HG03095 (cell line): ENCODE measurements at regions not wholly inside any gene's neighbourhood (a gene's known extent, or its start where the extent isn't known, plus 50 kb on each side); places are given as distances from the start of the nearest gene placed in this dataset.
A peak's percentile ranks its signal among the peaks of the same experiment; 100 is the strongest.
"Not testable (repeated sequence)": the region's sequence is repeated elsewhere in the genome, so short reads cannot be mapped to it uniquely, and the experiment has no call there.

ENCODE experiments used
- ATAC-seq: cut with Tn5 transposase; IDR thresholded peaks from one replicate; pipeline ENCODE4 v1.9.1; 2021; ENCODE audit warnings: moderate library complexity; ENCODE audit not compliant: unreplicated experiment

DNA sequence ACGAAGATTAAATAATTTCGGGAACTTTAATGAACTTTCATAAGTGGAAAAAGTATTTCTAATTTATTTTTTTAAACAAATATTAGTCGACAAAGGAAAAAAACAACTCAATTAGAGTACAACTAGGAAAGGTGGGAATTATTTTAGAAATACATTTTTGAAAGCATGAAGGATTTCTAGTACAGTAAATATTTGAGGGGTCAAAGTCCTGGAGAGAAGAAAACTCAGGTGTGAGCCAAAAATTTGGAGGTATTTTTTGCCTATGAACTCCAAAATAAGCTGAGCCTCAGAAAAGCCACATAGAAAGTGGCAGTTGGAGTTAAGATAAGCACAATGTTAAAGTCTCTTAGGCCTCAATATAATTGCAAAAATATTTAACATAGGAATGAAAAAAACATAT is 2017.3 kb downstream of the C4orf33 start:
- no peak for ATAC-seq

DNA sequence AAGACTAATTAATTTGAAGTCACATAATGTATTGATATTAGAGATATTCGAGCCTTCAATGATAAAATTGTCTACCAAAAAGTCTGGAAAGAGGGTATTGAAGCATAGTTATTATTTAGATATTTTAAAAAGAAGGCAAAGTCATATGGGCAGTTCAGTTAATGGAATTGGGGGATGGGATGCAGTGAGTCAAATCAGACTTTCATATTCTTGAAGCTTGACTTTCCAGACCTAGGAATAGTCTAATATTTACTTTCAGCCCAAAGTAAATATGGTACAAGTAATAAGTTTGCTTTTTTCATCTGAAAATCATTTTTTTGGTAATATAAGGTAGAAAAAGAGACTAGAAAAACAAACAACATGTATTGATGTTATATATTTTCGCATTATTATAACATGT is 2017.8 kb downstream of the C4orf33 start:
- no peak for ATAC-seq

DNA sequence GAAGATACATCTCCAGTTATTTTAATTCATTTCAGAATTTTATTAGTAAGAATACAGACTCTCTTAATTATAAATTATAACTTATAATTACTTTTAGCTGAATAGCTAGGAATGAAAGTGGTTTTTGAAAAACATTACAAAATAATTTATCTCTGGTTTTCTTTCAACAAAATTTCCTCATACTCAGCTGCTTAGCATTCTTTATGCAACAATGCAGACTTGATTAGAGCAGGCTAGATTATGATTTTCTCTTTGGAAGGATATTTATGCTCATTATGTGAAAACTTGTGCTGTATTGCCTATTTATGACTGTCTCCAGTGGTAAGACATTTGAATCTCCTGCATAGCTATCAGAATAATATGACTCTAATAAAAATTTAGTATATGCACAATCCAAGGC is 2023.7 kb downstream of the C4orf33 start:
- no peak for ATAC-seq

DNA sequence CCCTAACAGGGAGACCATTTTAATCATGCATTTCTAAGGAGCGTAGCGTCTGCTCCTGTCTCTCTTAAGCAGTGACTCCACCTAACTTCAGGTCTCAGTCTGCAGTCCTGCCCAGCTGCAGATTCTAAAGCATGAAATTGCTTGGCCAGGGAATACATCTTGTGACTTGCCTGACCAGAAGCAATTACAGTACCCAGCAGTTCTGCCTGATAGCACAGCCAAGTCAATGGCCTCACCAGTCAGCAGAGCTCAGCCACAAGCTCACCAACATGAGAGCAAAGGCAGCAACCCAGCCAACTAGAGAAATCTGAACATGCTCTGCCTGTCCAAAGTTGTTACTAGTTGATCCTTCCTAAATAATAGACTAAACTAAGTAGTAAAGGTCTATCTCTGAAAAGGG is 2011.9 kb upstream of the PCDH10 start:
- ATAC-seq, result no peak

DNA sequence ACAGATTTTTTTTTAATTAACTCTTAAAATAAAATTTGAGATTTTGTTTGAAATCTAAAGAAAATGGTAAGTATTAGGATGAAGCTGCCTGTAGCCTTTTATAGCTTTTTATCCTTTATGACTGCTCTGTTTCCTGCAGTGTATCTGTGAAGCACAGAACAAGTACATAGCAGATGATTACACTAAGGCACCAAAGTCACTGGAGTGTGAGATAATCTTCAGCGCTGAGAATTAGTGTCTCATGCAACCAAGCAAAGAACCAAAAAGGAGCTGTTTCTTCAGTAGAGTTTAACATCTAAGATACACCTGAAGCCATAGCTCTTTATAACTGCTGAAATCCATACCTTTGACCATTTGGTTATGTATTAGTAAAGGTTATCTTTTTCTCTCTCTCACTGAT is 1989.8 kb upstream of the PCDH10 start:
- no peak for ATAC-seq

DNA sequence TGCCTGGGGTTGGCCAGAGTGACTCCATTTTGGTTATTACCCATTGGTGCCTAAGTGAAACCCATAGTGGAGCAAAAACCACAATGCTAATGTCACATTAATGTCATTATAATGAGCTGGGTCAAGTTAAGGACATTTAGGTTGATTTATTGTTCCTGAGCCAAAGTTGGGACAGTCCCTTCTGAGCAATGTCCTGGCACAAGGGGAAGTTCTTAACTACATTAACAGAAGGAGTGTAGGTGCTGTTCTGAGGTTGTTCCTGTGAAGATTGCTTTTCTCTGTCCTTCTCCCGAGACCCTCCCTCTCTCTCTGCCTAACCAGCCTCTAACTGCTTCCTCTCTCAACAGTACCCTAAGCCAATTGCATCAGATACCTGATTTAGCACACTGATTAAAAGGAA is 1956.8 kb upstream of the PCDH10 start:
- ATAC-seq, result no peak

DNA sequence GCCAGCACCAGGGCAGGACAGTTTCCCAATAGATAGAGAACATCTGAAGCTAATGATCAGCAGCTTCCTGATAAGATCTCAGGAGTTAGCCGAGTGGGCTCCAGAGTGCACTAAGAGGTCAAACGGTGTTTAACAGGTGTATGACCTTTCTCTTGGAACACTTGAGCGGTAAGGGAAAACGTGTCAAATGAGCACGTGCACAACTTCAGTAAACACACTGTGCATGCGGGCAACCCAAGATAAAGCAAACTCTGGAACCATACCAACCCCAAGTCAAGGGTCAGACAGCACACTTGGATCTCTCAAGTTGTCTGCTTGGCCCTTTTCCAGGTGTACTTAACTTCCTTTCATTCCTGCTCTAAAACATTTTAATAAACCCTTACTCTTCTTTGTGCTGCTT is 1941.5 kb upstream of the PCDH10 start:
- no peak for ATAC-seq

DNA sequence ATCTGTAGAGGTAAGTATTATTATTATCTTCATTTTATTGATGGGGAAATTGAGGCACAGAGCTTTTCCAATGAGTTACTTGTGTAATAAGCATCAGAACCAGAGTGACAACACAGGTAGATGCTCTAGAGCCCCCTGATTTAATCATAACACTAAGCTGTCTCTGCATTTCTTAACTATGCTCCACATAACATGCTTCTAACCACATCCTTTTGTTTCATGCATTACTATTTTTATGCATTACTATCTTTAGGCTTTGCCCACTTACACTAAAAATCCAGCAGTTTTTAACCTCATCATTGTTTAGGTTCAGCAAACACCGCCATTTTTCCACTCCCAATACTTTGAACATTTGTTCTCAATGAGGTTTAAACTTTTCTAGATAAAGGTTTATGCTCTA is 1900.8 kb upstream of the PCDH10 start:
- ATAC-seq, result no peak

DNA sequence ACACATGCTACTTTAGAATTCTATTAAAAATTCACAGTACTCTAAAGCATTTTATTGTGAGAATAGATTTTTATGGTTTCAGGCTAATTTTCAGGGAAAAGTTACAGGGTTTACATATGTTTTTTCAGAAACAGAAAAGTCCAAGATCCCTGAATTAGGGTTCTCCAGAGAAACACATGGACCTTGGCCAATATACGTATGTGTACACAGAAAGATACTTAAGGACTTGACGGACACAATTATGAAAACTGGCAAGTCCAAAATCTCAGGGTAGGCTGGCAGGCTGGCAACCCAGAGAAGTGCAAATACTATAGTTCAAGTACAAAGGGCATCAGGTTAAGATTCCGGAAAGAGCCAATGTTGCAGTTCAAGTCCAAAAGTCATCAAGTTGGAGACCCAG is 1897.8 kb upstream of the PCDH10 start:
- ATAC-seq, result no peak

DNA sequence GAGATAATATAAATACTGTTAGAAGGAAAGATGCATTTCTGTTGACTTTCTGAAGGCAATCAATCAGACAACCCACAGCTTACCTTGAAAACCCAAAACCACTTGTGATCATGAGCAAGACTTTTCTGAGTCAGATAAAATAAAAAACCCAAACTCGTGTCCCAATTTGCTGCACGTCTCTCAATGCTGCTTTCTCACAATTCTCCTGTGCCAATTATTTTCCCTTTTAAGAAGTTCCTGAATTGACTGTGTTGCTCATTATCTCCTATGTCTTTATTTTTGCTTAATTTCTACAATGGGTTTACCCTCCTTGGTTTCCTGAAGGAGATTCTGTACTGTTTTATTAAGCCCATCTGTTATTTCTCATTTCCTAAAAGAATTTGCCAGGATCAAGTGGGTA is 1891.9 kb upstream of the PCDH10 start:
- ATAC-seq, result no peak

DNA sequence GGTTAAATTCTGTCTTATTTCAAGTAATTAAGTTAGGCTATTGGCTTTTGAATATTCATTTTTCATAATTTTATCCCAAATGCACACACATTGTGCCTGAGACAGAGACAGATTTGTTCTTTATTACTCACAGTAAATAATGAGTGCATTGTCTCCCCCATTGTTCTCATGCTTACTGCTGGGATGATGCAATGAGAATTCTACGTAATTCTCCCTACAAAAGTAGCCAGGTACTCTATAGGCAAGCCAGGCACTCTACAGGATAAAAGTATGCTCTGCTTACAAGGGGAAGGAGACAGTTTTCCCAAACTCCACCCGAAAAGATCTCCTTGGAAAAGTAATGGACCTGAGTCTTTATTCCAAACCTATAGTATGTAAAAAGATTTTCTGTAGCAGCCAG is 1890.7 kb upstream of the PCDH10 start:
- no peak for ATAC-seq

DNA sequence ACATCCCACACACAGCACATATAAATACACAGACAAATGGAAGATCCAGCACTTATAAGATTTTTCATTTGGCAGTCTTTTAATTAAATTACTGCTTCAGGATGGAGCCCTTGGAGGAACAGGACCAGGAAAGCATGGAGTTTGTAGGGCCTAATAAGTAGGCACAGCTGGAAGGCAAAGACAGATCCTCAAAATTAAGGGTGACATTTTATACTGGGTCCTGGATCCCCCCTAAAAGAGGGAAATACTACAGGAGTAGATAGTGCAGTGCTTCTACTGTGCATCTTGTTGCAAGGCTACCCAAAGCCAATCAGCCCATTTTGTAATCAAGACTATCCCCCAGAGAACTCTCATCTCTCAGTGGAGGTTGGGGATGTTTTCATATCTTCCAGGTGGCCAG is 1860.7 kb upstream of the PCDH10 start:
- ATAC-seq, result no peak

DNA sequence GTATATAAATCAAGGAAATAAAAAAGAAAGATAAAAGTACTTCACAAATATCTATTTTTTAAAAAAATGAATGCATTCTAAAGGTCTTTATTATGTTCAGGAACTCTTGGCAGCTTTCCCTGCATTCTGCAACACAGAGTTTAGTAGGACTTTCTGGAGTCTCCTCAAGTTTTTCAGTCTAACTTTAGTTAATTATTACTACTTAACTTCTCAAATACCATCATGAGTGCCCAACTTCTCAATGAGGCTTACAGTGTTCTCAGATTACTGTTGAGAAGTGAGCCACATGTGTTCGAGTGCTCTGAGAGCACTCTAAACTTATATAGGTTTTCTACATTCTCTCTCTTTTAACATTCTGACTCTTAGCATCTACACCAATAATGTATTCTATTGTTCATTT is 1852.9 kb upstream of the PCDH10 start:
- ATAC-seq, result no peak

DNA sequence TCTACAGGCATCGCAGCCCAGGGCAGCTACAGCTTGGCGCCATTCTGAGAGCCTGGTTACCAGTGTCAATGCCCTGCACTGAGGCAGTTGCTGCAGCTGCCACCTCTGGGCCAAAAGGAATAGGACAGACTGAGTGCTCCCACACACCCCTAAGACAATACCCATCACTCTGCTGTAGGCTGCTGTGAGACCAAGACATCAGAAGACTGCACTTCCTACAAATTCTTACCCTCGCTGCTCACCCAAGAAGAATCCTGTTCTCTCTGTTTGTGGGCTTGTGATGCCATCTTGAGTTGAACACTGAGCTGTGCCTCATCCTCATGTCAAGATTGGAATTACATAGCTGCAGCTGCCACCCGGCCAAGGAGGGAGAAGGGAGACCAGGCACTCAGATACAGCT is 1847.0 kb upstream of the PCDH10 start:
- ATAC-seq, result no peak

DNA sequence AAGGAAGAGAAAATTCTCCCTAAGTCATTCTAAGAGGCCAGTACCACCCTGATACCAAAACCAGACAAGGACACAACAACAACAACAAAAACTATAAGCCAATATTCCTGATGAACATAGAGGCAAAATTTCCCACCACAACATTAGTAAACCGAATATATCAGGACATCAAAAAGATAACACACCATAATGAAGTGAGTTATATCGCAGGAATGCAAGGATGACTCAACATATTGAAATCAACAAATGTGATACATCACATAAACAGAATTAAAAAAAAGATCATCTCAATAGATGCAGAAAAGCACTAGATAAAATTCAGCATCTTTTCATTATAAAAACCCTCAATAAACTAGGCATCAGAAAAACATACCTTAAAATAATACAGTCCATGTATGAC is 1844.4 kb upstream of the PCDH10 start:
- no peak for ATAC-seq

DNA sequence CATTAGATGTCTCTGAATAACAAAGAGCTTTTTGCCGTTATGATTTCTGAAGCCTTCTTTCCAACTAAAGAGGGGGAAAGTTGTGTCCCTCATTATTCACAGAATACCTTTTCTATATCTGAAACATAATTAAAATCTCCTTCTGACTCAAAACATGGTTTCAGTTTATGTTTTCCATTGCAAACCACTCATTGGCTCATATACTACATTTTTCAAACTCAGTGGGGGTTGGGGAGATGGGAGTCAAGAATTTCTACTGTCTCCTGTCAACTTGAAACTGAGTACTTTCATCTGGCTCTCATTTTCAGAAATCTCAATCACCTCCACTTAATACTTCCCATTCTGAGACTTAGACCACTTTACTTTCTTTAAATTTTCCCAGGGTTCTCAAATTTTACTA is 1839.5 kb upstream of the PCDH10 start:
- ATAC-seq, result no peak

DNA sequence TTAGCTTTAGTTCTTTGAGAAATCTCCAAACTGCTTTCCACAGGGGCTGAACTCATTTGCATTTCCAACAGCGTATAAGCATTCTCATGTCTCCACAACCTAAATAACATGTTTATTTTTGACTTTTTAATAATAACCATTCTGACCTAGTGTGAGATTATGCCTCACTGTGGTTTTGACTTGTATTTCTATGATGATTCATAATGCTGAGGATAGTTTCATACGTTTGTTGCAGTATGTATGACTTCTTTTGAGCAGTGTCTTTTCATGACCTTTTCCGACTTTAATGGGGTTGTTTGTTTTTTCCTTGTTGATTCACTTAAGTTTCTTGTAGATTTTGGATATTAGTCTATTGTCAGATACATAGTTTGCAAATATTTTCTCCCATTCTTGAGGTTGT is 1833.0 kb upstream of the PCDH10 start:
- ATAC-seq, result no peak

DNA sequence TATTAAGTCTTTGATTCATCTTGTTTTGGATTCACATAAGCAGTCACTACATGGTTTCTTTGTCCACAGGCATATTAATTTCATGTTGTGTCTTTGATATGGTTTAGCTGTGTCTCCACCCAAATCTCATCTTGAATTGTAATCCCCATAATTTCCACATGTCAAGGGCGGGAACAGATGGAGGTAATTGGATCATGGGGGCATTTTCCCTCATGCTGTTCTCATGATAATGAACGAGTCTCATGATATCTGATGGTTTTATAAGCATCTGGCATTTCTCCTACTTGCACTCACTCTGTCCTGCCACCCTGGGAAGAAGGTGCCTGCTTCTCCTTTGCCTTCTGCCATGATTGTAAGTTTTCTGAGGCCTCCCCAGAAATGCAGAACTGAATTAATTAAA is 1811.2 kb upstream of the PCDH10 start:
- ATAC-seq, result no peak

DNA sequence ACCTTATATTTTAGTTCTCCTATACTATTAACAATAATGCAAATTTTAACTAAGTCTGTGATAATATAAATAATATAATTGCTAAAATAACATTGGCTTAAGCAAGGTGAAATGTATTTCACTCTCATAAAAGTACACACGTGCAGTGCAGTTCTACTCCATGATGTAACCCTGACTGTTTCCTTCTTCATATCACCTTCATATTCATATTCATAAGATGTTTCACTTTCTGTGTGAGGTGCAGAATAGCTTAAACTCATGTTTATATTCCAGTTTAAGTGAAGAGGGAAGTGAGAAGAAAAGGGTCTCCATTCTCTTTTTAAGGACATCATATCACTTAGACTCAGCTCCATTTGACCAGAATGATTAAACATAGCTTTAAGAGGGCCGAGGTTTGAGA is 1810.0 kb upstream of the PCDH10 start:
- ATAC-seq, result no peak

DNA sequence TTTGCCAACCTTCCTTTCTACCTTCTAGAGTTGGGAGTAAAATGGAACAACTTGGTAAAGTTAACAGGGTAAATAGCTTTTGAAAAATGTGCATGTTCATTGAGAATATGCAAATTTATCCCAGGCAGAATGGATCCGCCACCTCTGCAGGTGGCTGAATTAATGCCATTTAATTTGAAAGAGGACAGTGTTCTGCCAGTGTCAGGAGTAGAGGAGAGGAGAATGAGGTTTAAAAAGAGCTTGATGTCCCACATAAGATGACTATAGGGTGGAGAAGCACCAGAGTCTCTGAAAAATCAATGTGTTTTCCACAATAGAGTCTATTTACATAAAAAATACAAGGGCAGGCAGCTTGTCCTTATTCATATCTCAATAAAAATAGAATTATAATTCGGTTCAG is 1804.3 kb upstream of the PCDH10 start:
- no peak for ATAC-seq

DNA sequence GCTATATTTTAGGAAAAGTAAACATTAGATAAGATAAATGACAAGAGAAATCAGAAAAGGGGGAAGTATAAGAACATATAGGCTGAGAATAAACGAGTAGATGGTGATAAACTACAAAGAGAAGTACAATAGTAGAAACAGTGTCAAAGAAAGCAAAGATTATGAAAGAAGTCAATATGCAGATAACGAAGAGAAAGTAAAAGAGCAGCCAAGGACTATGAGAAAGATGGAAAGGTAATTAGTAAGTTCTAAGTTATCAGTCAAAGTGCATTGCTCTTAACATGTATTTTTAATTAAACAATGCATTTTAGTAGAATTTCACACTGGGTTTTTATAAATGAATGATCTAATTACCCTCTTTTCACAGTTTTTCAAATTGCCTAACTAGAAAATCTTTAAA is 1801.3 kb upstream of the PCDH10 start:
- ATAC-seq, result no peak

DNA sequence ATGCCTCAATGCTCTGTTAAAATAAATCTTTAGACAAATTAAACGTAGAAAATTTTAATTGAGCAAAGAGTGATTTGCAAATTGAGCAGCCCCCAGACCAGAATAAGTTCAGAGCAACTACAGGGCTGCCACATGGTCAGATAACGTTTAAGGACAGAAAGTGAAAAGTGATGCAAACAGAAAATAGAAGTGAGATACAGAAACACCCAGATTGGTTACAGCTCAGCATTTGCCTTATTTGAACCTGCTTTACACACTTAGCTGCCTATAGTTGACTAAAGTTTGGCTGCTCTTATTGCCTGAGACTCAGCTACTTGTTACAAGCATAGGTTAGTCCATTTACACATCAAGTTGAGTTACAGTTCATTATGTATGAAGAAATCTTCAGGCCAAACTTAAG is 1800.8 kb upstream of the PCDH10 start:
- peak; percentile 93 for ATAC-seq

DNA sequence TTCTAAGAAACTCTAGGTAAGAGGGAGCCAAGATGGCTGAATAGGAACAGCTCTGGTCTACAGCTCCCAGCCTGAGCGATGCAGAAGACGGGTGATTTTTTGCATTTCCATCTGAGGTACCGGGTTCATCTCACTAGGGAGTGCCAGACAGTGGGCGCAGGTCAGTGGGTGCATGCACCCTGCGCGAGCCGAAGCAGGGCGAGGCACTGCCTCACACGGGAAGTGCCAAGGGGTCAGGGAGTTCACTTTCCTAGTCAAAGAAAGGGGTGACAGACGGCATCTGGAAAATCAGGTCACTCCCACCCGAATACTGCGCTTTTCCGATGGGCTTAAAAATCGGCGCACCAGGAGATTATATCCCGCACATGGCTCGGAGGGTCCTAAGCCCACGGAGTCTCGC is 1796.7 kb upstream of the PCDH10 start:
- not testable (repeated sequence) for ATAC-seq

DNA sequence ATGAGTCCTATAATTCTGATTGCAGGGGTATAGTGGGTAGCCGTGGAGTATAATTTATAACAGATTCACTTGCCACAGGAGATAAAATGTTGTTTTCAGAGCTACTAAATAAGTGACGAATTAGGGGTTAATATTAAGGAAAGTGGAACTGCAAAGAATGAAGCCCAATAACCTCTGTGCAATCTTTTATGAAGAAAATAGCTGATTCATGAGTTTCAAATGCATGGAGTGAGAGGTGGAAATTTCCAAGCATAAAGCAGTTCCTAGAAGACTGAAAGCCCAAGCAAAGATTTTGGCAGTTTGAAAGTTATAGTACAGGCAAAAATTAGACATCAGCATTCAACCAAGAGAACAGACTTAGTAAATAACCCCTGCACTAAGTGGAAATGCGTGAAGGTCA is 1782.4 kb upstream of the PCDH10 start:
- no peak for ATAC-seq
